DND-41 (cell line): ENCODE measurements at regions not wholly inside any gene's neighbourhood (a gene's known extent, or its start where the extent isn't known, plus 50 kb on each side); places are given as distances from the start of the nearest gene placed in this dataset.

Experiments used
- ATAC-seq: fragments of 200-7000 bp; cut with Tn5 transposase; 3 replicates; pipeline ENCODE4 v1.9.1; 2021; ENCODE audit warnings: low read depth; ENCODE audit not compliant: insufficient read depth
- DNase-seq: peaks from one replicate; pipeline ENCODE4 v3.0.0-alpha.2; 2020
- H2AFZ ChIP-seq: 2 replicates; pipeline ENCODE4 v1.6.0; 2012; ENCODE audit warnings: low read depth, low read length
- H3K27ac ChIP-seq: 2 replicates; pipeline ENCODE4 v1.5.1; 2012; ENCODE audit warnings: low read length, inconsistent platforms
- H3K27me3 ChIP-seq: fragments of 200-600 bp; sonication (generic); 2 replicates; pipeline ENCODE4 v1.6.0; 2012; ENCODE audit warnings: low read length, mild to moderate bottlenecking, inconsistent platforms; ENCODE audit not compliant: insufficient read depth, poor library complexity
- H3K36me3 ChIP-seq: 2 replicates; pipeline ENCODE4 v1.5.1; 2012; ENCODE audit warnings: low read length, inconsistent platforms; ENCODE audit not compliant: insufficient read depth
- H3K4me1 ChIP-seq: 2 replicates; pipeline ENCODE4 v1.5.1; 2012; ENCODE audit warnings: mild to moderate bottlenecking, low read length; ENCODE audit not compliant: insufficient read depth
- H3K4me2 ChIP-seq: 2 replicates; pipeline ENCODE4 v1.6.0; 2012; ENCODE audit warnings: mild to moderate bottlenecking, moderate library complexity, low read length, inconsistent platforms; ENCODE audit not compliant: insufficient read depth
- H3K4me3 ChIP-seq, 2 experiments: fragments of 200-600 bp in 1 of 2; shearing (Covaris generic) in 1 of 2; 2 replicates each; pipeline ENCODE4 v1.5.1; 2012 to 2016; ENCODE audit warnings: inconsistent platforms in 2 of 2, low read length in 2 of 2, mild to moderate bottlenecking in 2 of 2, low read depth in 1 of 2, moderate library complexity in 1 of 2
- H3K79me2 ChIP-seq: 2 replicates; pipeline ENCODE4 v1.6.0; 2012; ENCODE audit warnings: low read length, inconsistent platforms; ENCODE audit not compliant: insufficient read depth
- H3K9ac ChIP-seq: 2 replicates; pipeline ENCODE4 v1.6.0; 2012; ENCODE audit warnings: low read depth, mild to moderate bottlenecking, inconsistent platforms, low read length, moderate library complexity
- H3K9me3 ChIP-seq: 2 replicates; pipeline ENCODE4 v1.5.1; 2012; ENCODE audit warnings: low read length, moderate library complexity, mild to moderate bottlenecking, inconsistent platforms; ENCODE audit not compliant: insufficient read depth, severe bottlenecking
- H4K20me1 ChIP-seq: 2 replicates; pipeline ENCODE4 v1.6.0; 2012; ENCODE audit warnings: low read length; ENCODE audit not compliant: insufficient read depth
- CTCF ChIP-seq: IDR thresholded peaks from 2 replicates; pipeline ENCODE4 v1.5.1; 2012; ENCODE audit warnings: borderline replicate concordance, low read length, moderate library complexity, mild to moderate bottlenecking; ENCODE audit not compliant: poor library complexity, severe bottlenecking; ENCODE audit errors: extremely low read depth
- EZH2 ChIP-seq: IDR thresholded peaks from 3 replicates; pipeline ENCODE4 v1.6.1; 2012; ENCODE audit warnings: borderline replicate concordance, low read depth, mild to moderate bottlenecking, moderate library complexity, low read length, inconsistent platforms; ENCODE audit not compliant: severe bottlenecking

- no peaks in the 10 kb centered on the region for H3K79me2 ChIP-seq
- H4K20me1 ChIP-seq, result no peaks in the 10 kb centered on the region
- ATAC-seq (no peak), DNase-seq (no peak)
- no peak overlapping the region for H3K4me3 ChIP-seq
- H3K27ac ChIP-seq, result no peak overlapping the region
- TF ChIP-seq CTCF (no peak), EZH2 (no peak)
- peaks cover 4% of the 10 kb centered on the region for H3K9me3 ChIP-seq
- no peak overlapping the region for H2AFZ ChIP-seq
- no peak overlapping the region for H3K4me2 ChIP-seq
- no peaks in the 10 kb centered on the region for H3K36me3 ChIP-seq
- H3K27me3 ChIP-seq, result no peaks in the 10 kb centered on the region
- H3K9ac ChIP-seq, result no peak overlapping the region
- H3K4me1 ChIP-seq, result peaks cover 4% of the 10 kb centered on the region; the same call in 1 of the 2 replicates
These were observed 309.6 kb upstream of the TLE3 start for GRCh38 chr15:70407336-70407670.

- peaks cover 4% of the 10 kb centered on the region for H3K9me3 ChIP-seq
- no peaks in the 10 kb centered on the region for H3K79me2 ChIP-seq
- no peaks in the 10 kb centered on the region for H4K20me1 ChIP-seq
- H3K4me1 ChIP-seq, result peaks cover 4% of the 10 kb centered on the region; the same call in 1 of the 2 replicates
- DNase-seq (no peak), ATAC-seq (no peak)
- no peaks in the 10 kb centered on the region for H3K27me3 ChIP-seq
- no peak overlapping the region for H3K27ac ChIP-seq
- no peak overlapping the region for H2AFZ ChIP-seq
- no peak overlapping the region for H3K4me2 ChIP-seq
- H3K36me3 ChIP-seq, result no peaks in the 10 kb centered on the region
- H3K4me3 ChIP-seq, result no peak overlapping the region
- H3K9ac ChIP-seq, result no peak overlapping the region
- TF ChIP-seq CTCF, result no peak
These were observed 309.1 kb upstream of the TLE3 start for GRCh38 chr15:70406617-70407335.

GRCh38 chr15:70401709-70402108, 304.0 kb upstream of the TLE3 start:
- TF ChIP-seq CTCF, result no peak
- no peak for TF ChIP-seq EZH2
- H3K9me3 ChIP-seq, result no peaks in the 10 kb centered on the region
- no peaks in the 10 kb centered on the region for H3K79me2 ChIP-seq
- no peak overlapping the region for H2AFZ ChIP-seq
- H3K4me1 ChIP-seq, result no peaks in the 10 kb centered on the region
- no peak overlapping the region for H3K4me2 ChIP-seq
- H3K36me3 ChIP-seq, result no peaks in the 10 kb centered on the region
- ATAC-seq (no peak), DNase-seq (no peak)
- H3K4me3 ChIP-seq, result no peak overlapping the region
- H3K9ac ChIP-seq, result no peak overlapping the region
- H4K20me1 ChIP-seq, result no peaks in the 10 kb centered on the region
- H3K27ac ChIP-seq, result no peak overlapping the region
- H3K27me3 ChIP-seq, result no peaks in the 10 kb centered on the region
